Lower lobe of right lung (tissue), 2 donors: ENCODE measurements at regions not wholly inside any gene's neighbourhood (a gene's known extent, or its start where the extent isn't known, plus 50 kb on each side); places are given as distances from the start of the nearest gene placed in this dataset.

Experiments used
- ATAC-seq, 2 donors: fragments of 200-7000 bp; cut with Tn5 transposase; one replicate each; pipeline ENCODE4 v1.9.1; 2020 to 2022; ENCODE audit warnings: mild to moderate bottlenecking in 2 of 2, moderate library complexity in 2 of 2
- DNase-seq: peaks from one replicate; pipeline ENCODE4 v3.0.0-alpha.2; 2020
- H3K27ac ChIP-seq: fragments of 200-600 bp; one replicate; pipeline ENCODE4 v1.8.0; 2022
- H3K27me3 ChIP-seq: fragments of 200-600 bp; one replicate; pipeline ENCODE4 v1.8.0; 2022; ENCODE audit warnings: low read depth
- H3K36me3 ChIP-seq: fragments of 200-600 bp; one replicate; pipeline ENCODE4 v1.8.0; 2022; ENCODE audit warnings: mild to moderate bottlenecking
- H3K4me1 ChIP-seq: fragments of 200-600 bp; one replicate; pipeline ENCODE4 v1.8.0; 2022
- H3K4me3 ChIP-seq: fragments of 200-600 bp; one replicate; pipeline ENCODE4 v1.8.0; 2022; ENCODE audit warnings: mild to moderate bottlenecking
- H3K9me3 ChIP-seq: fragments of 200-600 bp; one replicate; pipeline ENCODE4 v1.8.0; 2022
- CTCF ChIP-seq: fragments of 200-600 bp; IDR thresholded peaks from one replicate; pipeline ENCODE4 v1.8.0; 2022; ENCODE audit warnings: antibody characterized with exemption, mild to moderate bottlenecking
- intact Hi-C: fragments of 100-400 bp; cut with DNase I; formaldehyde crosslinking; loops from one replicate; pipeline ENCODE4 v1.11.0; 2022
- donor health status: DM: no; HTN: yes; CAD: no; lungs with severe emphysema.

- H3K9me3 ChIP-seq, result no peaks in the 10 kb centered on the region
- intact Hi-C loops, result no loop called here
- no peak for DNase-seq
- no peak for TF ChIP-seq CTCF
- H3K27me3 ChIP-seq, result no peaks in the 10 kb centered on the region
- H3K27ac ChIP-seq, result no peak overlapping the region
- no peak for ATAC-seq
- no peaks in the 10 kb centered on the region for H3K4me1 ChIP-seq
- no peaks in the 10 kb centered on the region for H3K36me3 ChIP-seq
- H3K4me3 ChIP-seq, result no peak overlapping the region
Measured at GRCh38 chr4:43242606-43243005, 350.1 kb downstream of the GRXCR1 start.

- no peak overlapping the region for H3K27ac ChIP-seq
- H3K9me3 ChIP-seq, result no peaks in the 10 kb centered on the region
- H3K36me3 ChIP-seq, result no peaks in the 10 kb centered on the region
- ATAC-seq (no peak), DNase-seq (no peak)
- no peak for TF ChIP-seq CTCF
- H3K4me1 ChIP-seq, result no peaks in the 10 kb centered on the region
- no peak overlapping the region for H3K4me3 ChIP-seq
- H3K27me3 ChIP-seq, result no peaks in the 10 kb centered on the region
- intact Hi-C loops, result no loop called here
Measured at GRCh38 chr4:43243433-43244116, 351.1 kb downstream of the GRXCR1 start.

GRCh38 chr4:43244688-43245382, 352.3 kb downstream of the GRXCR1 start:
- no peak for TF ChIP-seq CTCF
- Histone ChIP-seq H3K27ac (no peak overlapping the region), H3K36me3 (no peaks in the 10 kb centered on the region), H3K27me3 (no peaks in the 10 kb centered on the region), H3K9me3 (no peaks in the 10 kb centered on the region), H3K4me3 (no peak overlapping the region), H3K4me1 (no peaks in the 10 kb centered on the region)
- no peak for DNase-seq
- intact Hi-C loops, result no loop called here
- ATAC-seq, result no peak

GRCh38 chr4:43251841-43252240, 359.3 kb downstream of the GRXCR1 start:
- Histone ChIP-seq H3K9me3 (peaks cover 4% of the 10 kb centered on the region), H3K4me1 (no peaks in the 10 kb centered on the region), H3K36me3 (no peaks in the 10 kb centered on the region), H3K4me3 (no peak overlapping the region), H3K27me3 (no peaks in the 10 kb centered on the region), H3K27ac (no peak overlapping the region)
- no peak for TF ChIP-seq CTCF
- no peak for ATAC-seq
- intact Hi-C loops, result no loop called here
- no peak for DNase-seq

- H3K9me3 ChIP-seq, result peaks cover 7% of the 10 kb centered on the region
- no peaks in the 10 kb centered on the region for H3K27me3 ChIP-seq
- no peak overlapping the region for H3K4me3 ChIP-seq
- no peak for DNase-seq
- no peak overlapping the region for H3K27ac ChIP-seq
- H3K36me3 ChIP-seq, result no peaks in the 10 kb centered on the region
- intact Hi-C loops, result no loop called here
- no peaks in the 10 kb centered on the region for H3K4me1 ChIP-seq
- no peak for ATAC-seq
- TF ChIP-seq CTCF, result no peak
Measured at GRCh38 chr4:43253541-43253940, 361.0 kb downstream of the GRXCR1 start.
